B cell (primary cell): ENCODE measurements at regions not wholly inside any gene's neighbourhood (a gene's known extent, or its start where the extent isn't known, plus 50 kb on each side); places are given as distances from the start of the nearest gene placed in this dataset.

Source experiments
- ATAC-seq: fragments of 200-7000 bp; cut with Tn5 transposase; one replicate; pipeline ENCODE4 v1.10.0; 2021; ENCODE audit warnings: low read depth, mild to moderate bottlenecking, moderate number of reproducible peaks, moderate library complexity
- CTCF ChIA-PET: fragments of 350-600 bp; sonication (Branson Sonifier 250); formaldehyde crosslinking; loops from one replicate; lab custom pipeline; 2021; ENCODE audit warnings: antibody characterized with exemption, inconsistent platforms; lab: Charles Lee
- POLR2A ChIA-PET: fragments of 350-600 bp; sonication (Branson Sonifier 250); formaldehyde crosslinking; loops from one replicate; lab custom pipeline; 2021; ENCODE audit warnings: antibody characterized with exemption; lab: Charles Lee
- DNase-seq: peaks from one replicate; pipeline ENCODE4 v3.0.0; 2013
- H2AFZ ChIP-seq: 2 replicates; pipeline ENCODE4 v1.6.1; 2012; ENCODE audit warnings: mild to moderate bottlenecking, low read depth, low read length; ENCODE audit not compliant: insufficient read depth, poor library complexity, severe bottlenecking
- H3K27ac ChIP-seq, 2 donors: 1 replicate in 1 of 2; 2 replicates in 1 of 2; pipeline ENCODE4 v1.5.1; 2012 to 2013; ENCODE audit warnings: low read length in 2 of 2, mild to moderate bottlenecking in 2 of 2, moderate library complexity in 1 of 2
- H3K27me3 ChIP-seq, 4 experiments: fragments of 200-600 bp in 1 of 4; sonication (generic) in 1 of 4; replicated peaks in 1 of 4; 1 replicate in 2 of 4; 2 replicates in 2 of 4; pipeline versions ENCODE4 v1.6.1 to v1.7.0; 2013 to 2016; ENCODE audit warnings: low read length in 3 of 4, mild to moderate bottlenecking in 2 of 4, mixed read lengths in 1 of 4, moderate library complexity in 1 of 4; ENCODE audit not compliant: insufficient read depth in 4 of 4, control insufficient read depth in 3 of 4; ENCODE audit errors: control extremely low read depth in 1 of 4
- H3K36me3 ChIP-seq, 2 experiments: replicated peaks in 1 of 2; 1 replicate in 1 of 2; 2 replicates in 1 of 2; pipeline versions ENCODE4 v1.6.1 to v1.7.1; 2013; ENCODE audit warnings: low read length in 1 of 2; ENCODE audit not compliant: insufficient read depth in 2 of 2, control insufficient read depth in 1 of 2; ENCODE audit errors: control extremely low read depth in 1 of 2, extremely low read depth in 1 of 2
- H3K4me1 ChIP-seq, 2 donors: fragments of 200-600 bp in 1 of 2; sonication (generic) in 1 of 2; 1 replicate in 1 of 2; 2 replicates in 1 of 2; pipeline versions ENCODE4 v1.5.1 to v1.6.1; 2013 to 2017; ENCODE audit warnings: low read length in 2 of 2; ENCODE audit not compliant: control insufficient read depth in 2 of 2, insufficient read depth in 2 of 2
- H3K4me2 ChIP-seq: replicated peaks from 2 replicates; pipeline ENCODE3; 2012; ENCODE audit warnings: mild to moderate bottlenecking, low read depth, low read length; ENCODE audit not compliant: poor library complexity, severe bottlenecking
- H3K4me3 ChIP-seq, 5 experiments: fragments of 200-600 bp in 1 of 5; sonication (generic) in 1 of 5; 1 replicate in 3 of 5; 2 replicates in 2 of 5; pipeline versions ENCODE4 v1.5.1 to v1.7.0; 2011 to 2016; ENCODE audit warnings: low read length in 4 of 5, mild to moderate bottlenecking in 4 of 5, low read depth in 2 of 5, control low read depth in 1 of 5, moderate library complexity in 1 of 5; ENCODE audit not compliant: insufficient read depth in 1 of 5; ENCODE audit errors: control extremely low read depth in 1 of 5, extremely low read depth in 1 of 5
- H3K79me2 ChIP-seq: fragments of 200-600 bp; sonication (generic); one replicate; pipeline ENCODE4 v1.6.0; 2016; ENCODE audit warnings: low read length; ENCODE audit not compliant: control insufficient read depth, insufficient read depth
- H3K9ac ChIP-seq: fragments of 200-600 bp; sonication (generic); 2 replicates; pipeline ENCODE4 v1.6.1; 2017; ENCODE audit warnings: mild to moderate bottlenecking, low read length, moderate library complexity
- H3K9me3 ChIP-seq, 3 donors: one replicate each; pipeline versions ENCODE4 v1.6.1 to v1.7.1; 2013; ENCODE audit warnings: low read length in 2 of 3; ENCODE audit not compliant: control insufficient read depth in 2 of 3, insufficient read depth in 1 of 3; ENCODE audit errors: control extremely low read depth in 1 of 3
- H4K20me1 ChIP-seq: 2 replicates; pipeline ENCODE4 v1.6.0; 2012; ENCODE audit warnings: mild to moderate bottlenecking, low read length; ENCODE audit not compliant: insufficient read depth, control insufficient read depth, poor library complexity, severe bottlenecking
- H3K27ac Mint-ChIP-seq: one replicate; pipeline ENCODE4 v1.8.0; 2021; ENCODE audit warnings: mixed read lengths
- H3K27me3 Mint-ChIP-seq: one replicate; pipeline ENCODE4 v1.8.0; 2021; ENCODE audit warnings: mixed read lengths
- H3K4me1 Mint-ChIP-seq: one replicate; pipeline ENCODE4 v1.8.0; 2021; ENCODE audit warnings: mixed read lengths
- H3K4me3 Mint-ChIP-seq: one replicate; pipeline ENCODE4 v1.8.0; 2021; ENCODE audit warnings: mixed read lengths
- H3K9me3 Mint-ChIP-seq: one replicate; pipeline ENCODE4 v1.8.0; 2022; ENCODE audit warnings: mixed read lengths; ENCODE audit not compliant: insufficient read depth
- CTCF ChIP-seq: fragments of 200-600 bp; IDR thresholded peaks from one replicate; pipeline ENCODE4 v1.8.0; 2022; ENCODE audit warnings: antibody characterized with exemption, mild to moderate bottlenecking
- EZH2 ChIP-seq: IDR thresholded peaks from 2 replicates; pipeline ENCODE4 v1.6.1; 2012; ENCODE audit warnings: borderline replicate concordance, low read depth, mild to moderate bottlenecking, moderate library complexity, low read length; ENCODE audit not compliant: insufficient read depth, poor library complexity, severe bottlenecking
- WGBS: methylation state at CpG from one replicate; pipeline ENCODE4 v1.1.5; 2013; ENCODE audit warnings: missing lambda C conversion rate; ENCODE audit not compliant: insufficient coverage; 5-methylcytosine and 5-hydroxymethylcytosine counted together
- intact Hi-C: fragments of 100-400 bp; cut with micrococcal nuclease; formaldehyde crosslinking; loops from one replicate; pipeline ENCODE4 v1.10.0; 2022

DNA sequence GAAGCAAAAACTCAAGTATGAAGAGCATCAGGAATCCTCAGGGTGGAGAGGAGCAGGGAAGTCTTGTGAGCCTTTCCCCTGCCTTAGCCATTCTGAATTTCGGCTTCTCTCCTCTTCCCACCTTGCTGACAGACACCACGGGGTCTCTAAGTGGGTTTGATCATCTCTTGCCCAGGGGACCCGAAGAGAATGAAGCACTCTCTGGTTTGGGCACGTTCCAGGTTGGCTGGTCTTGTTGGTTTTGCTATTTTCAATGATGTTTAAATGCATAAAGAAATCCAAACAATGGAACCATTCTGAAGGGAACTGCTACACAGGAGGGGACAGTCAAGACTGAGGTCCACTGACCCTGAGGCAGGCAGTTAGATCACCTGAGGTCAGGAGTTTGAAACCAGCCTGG lies 131.7 kb downstream of the PXDC1 start:
- Histone ChIP-seq H3K4me2 (no peak overlapping the region), H3K4me3 (no peak overlapping the region), H3K9ac (no peak overlapping the region), H3K4me1 (no peaks in the 10 kb centered on the region), H3K27ac (no peak overlapping the region), H4K20me1 (no peaks in the 10 kb centered on the region), H3K79me2 (no peaks in the 10 kb centered on the region), H3K36me3 (no peaks in the 10 kb centered on the region), H2AFZ (no peak overlapping the region), H3K9me3 (peaks cover 0 to 3% (median 0%) of the 10 kb centered on the region in 3 donors), H3K27me3 (peaks cover 0 to 7% (median 3%) of the 10 kb centered on the region in 4 experiments)
- POLR2A ChIA-PET, result no interaction called here
- H3K27ac Mint-ChIP-seq, result no peak overlapping the region
- H3K4me1 Mint-ChIP-seq, result no peaks in the 10 kb centered on the region
- H3K4me3 Mint-ChIP-seq, result no peak overlapping the region
- H3K27me3 Mint-ChIP-seq, result peaks cover 22% of the 10 kb centered on the region
- no CpG with 5 or more reads among the region's 4 CpGs for WGBS
- CTCF ChIA-PET, result no interaction called here
- no peak for TF ChIP-seq CTCF
- TF ChIP-seq EZH2, result no peak
- intact Hi-C loops, result no loop called here
- DNase-seq, result no peak
- ATAC-seq, result no peak
- H3K9me3 Mint-ChIP-seq, result no peaks in the 10 kb centered on the region

DNA sequence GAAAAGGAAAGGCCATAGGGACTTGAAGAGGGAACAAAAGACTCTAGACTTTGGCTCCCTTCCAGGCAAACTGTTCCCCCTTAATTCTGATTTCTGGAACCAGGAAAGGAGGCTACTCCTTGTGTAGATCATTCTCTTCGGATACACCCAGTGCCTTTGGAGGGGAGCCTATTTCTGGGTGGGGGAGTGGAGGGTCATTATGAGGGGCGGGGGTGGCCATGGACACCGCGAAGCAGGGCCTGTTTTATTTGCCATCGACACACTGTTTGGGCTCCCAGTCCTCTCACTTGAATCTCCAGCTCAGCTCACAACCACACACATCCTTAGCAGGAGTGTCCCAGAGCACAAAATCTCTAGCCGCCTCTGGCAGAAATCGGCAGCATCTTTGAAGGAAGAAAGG lies 132.3 kb downstream of the PXDC1 start:
- Histone ChIP-seq H3K4me3 (no peak overlapping the region), H3K9me3 (peaks cover 0 to 3% (median 0%) of the 10 kb centered on the region in 3 donors), H3K36me3 (no peaks in the 10 kb centered on the region), H3K27me3 (peaks cover 0 to 5% (median 2%) of the 10 kb centered on the region in 4 experiments), H3K4me1 (no peaks in the 10 kb centered on the region), H3K27ac (no peak overlapping the region), H2AFZ (no peak overlapping the region), H3K79me2 (no peaks in the 10 kb centered on the region), H4K20me1 (no peaks in the 10 kb centered on the region), H3K9ac (no peak overlapping the region), H3K4me2 (no peak overlapping the region)
- no peaks in the 10 kb centered on the region for H3K4me1 Mint-ChIP-seq
- H3K4me3 Mint-ChIP-seq, result no peak overlapping the region
- DNase-seq, result no peak
- intact Hi-C loops, result no loop called here
- peaks cover 20% of the 10 kb centered on the region for H3K27me3 Mint-ChIP-seq
- TF ChIP-seq EZH2 (no peak), CTCF (no peak)
- WGBS, result 95% methylated on average over 3 of the region's 7 CpGs
- H3K27ac Mint-ChIP-seq, result no peak overlapping the region
- ChIA-PET POLR2A (no interaction called here), CTCF (no interaction called here)
- no peaks in the 10 kb centered on the region for H3K9me3 Mint-ChIP-seq
- ATAC-seq, result no peak
